ENCODE measurements at regions not wholly inside any gene's neighbourhood (a gene's known extent, or its start where the extent isn't known, plus 50 kb on each side); places are given as distances from the start of the nearest gene placed in this dataset.

DNA sequence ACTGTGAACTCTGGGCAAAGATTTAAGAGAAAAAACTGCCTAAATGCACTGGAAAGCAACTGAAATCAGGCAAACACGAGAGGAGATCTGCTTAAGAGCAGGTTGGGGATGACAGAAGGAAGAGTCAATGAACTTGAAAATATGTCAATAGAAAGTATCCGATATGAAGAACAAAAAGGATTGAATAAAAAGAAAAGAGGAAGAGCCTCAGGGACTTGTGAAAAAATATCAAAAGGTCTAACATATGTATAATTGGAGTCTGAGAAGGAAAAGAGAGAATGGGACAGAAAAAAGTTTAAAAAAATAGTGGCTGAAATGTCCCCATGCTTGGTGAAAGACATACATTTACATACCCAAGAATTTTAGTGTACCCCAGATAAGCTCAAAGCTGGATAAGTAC, 195.5 kb downstream of the COPRS start:
- Mint-ChIP-seq H3K4me3 (no peak overlapping the region), H3K27ac (no peak overlapping the region), H3K4me1 (no peaks in the 10 kb centered on the region), H3K9me3 (ENCODE audit: insufficient read depth) (peaks cover 12% of the 10 kb centered on the region), H3K27me3 (peaks cover 20% of the 10 kb centered on the region)
- 55% methylated on average over 1 of the region's 2 CpGs for WGBS (ENCODE audit: insufficient coverage)
- intact Hi-C loops (cut with micrococcal nuclease) = no loop called here
- Histone ChIP-seq H3K9ac (ENCODE audit: low read length) (no peak overlapping the region), H3K79me2 (ENCODE audit: control insufficient read depth, insufficient read depth, low read length) (no peaks in the 10 kb centered on the region), H3K27me3 (replicated peaks in 1 of 4; ENCODE audit: control extremely low read depth in 1 of 4, control insufficient read depth in 3 of 4, insufficient read depth in 4 of 4, low read length in 3 of 4) (peaks cover 0 to 10% (median 1%) of the 10 kb centered on the region in 4 experiments), H3K4me1 (ENCODE audit: control insufficient read depth in 2 of 2, insufficient read depth in 2 of 2, low read length in 2 of 2) (no peaks in the 10 kb centered on the region), H3K4me2 (replicated peaks; ENCODE audit: low read depth, low read length, poor library complexity, severe bottlenecking) (no peak overlapping the region), H3K27ac (ENCODE audit: low read length in 2 of 2) (no peak overlapping the region), H4K20me1 (ENCODE audit: control insufficient read depth, insufficient read depth, low read length, poor library complexity, severe bottlenecking) (no peaks in the 10 kb centered on the region), H2AFZ (ENCODE audit: insufficient read depth, low read depth, low read length, poor library complexity, severe bottlenecking) (no peak overlapping the region), H3K36me3 (replicated peaks in 1 of 2; ENCODE audit: control extremely low read depth in 1 of 2, control insufficient read depth in 1 of 2, extremely low read depth in 1 of 2, insufficient read depth in 2 of 2, low read length in 1 of 2) (no peaks in the 10 kb centered on the region), H3K4me3 (ENCODE audit: control extremely low read depth in 1 of 5, extremely low read depth in 1 of 5, insufficient read depth in 1 of 5, low read depth in 2 of 5, low read length in 4 of 5) (no peak overlapping the region), H3K9me3 (ENCODE audit: control extremely low read depth in 1 of 3, control insufficient read depth in 2 of 3, insufficient read depth in 1 of 3, low read length in 2 of 3) (peaks cover 1 to 22% (median 22%) of the 10 kb centered on the region in 3 donors)
- ATAC-seq (ENCODE audit: low read depth) (no peak), DNase-seq (no peak)
- TF ChIP-seq, protein P1, sequence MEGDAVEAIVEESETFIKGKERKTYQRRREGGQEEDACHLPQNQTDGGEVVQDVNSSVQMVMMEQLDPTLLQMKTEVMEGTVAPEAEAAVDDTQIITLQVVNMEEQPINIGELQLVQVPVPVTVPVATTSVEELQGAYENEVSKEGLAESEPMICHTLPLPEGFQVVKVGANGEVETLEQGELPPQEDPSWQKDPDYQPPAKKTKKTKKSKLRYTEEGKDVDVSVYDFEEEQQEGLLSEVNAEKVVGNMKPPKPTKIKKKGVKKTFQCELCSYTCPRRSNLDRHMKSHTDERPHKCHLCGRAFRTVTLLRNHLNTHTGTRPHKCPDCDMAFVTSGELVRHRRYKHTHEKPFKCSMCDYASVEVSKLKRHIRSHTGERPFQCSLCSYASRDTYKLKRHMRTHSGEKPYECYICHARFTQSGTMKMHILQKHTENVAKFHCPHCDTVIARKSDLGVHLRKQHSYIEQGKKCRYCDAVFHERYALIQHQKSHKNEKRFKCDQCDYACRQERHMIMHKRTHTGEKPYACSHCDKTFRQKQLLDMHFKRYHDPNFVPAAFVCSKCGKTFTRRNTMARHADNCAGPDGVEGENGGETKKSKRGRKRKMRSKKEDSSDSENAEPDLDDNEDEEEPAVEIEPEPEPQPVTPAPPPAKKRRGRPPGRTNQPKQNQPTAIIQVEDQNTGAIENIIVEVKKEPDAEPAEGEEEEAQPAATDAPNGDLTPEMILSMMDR (IDR thresholded peaks at IDR 0.05) = no peak
- no peak for TF ChIP-seq EZH2 (IDR thresholded peaks at IDR 0.05; ENCODE audit: borderline replicate concordance, insufficient read depth, low read depth, low read length, poor library complexity, severe bottlenecking)
- CTCF ChIA-PET = no interaction called here
- POLR2A ChIA-PET = no interaction called here

DNA sequence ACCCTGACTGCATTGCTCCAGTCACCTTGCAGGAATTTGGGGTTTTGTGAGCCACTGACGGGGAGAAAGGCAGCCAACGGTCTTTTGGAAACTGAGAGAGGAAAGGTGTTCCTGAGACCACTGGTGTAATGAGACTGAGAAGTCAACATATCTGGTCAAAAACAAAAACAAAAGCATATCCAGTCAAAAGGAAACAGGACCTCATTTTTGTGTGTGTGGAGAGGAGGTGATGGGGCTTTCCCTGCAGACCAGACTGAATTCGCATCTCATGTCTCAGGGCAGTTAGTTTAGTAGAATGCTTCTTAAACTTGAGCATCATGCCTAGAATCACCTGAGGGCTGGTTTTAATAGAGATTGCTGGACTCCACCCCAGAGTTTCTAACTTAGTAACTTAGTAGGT, 198.4 kb downstream of the COPRS start:
- H3K27ac Mint-ChIP-seq = no peak overlapping the region
- no peak for ATAC-seq (ENCODE audit: low read depth)
- POLR2A ChIA-PET = no interaction called here

More for the DNA sequence above, 198.4 kb downstream of the COPRS start:
- Histone ChIP-seq H3K9ac (ENCODE audit: low read length) (no peak overlapping the region), H3K79me2 (ENCODE audit: control insufficient read depth, insufficient read depth, low read length) (no peaks in the 10 kb centered on the region), H3K4me1 (ENCODE audit: control insufficient read depth in 2 of 2, insufficient read depth in 2 of 2, low read length in 2 of 2) (no peaks in the 10 kb centered on the region), H3K4me2 (replicated peaks; ENCODE audit: low read depth, low read length, poor library complexity, severe bottlenecking) (no peak overlapping the region), H3K9me3 (ENCODE audit: control extremely low read depth in 1 of 3, control insufficient read depth in 2 of 3, insufficient read depth in 1 of 3, low read length in 2 of 3) (peaks cover 1 to 22% (median 22%) of the 10 kb centered on the region in 3 donors), H3K36me3 (replicated peaks in 1 of 2; ENCODE audit: control extremely low read depth in 1 of 2, control insufficient read depth in 1 of 2, extremely low read depth in 1 of 2, insufficient read depth in 2 of 2, low read length in 1 of 2) (no peaks in the 10 kb centered on the region), H3K27me3 (replicated peaks in 1 of 4; ENCODE audit: control extremely low read depth in 1 of 4, control insufficient read depth in 3 of 4, insufficient read depth in 4 of 4, low read length in 3 of 4) (peaks cover 0 to 11% (median 1%) of the 10 kb centered on the region in 4 experiments), H3K27ac (ENCODE audit: low read length in 2 of 2) (no peak overlapping the region), H3K4me3 (ENCODE audit: control extremely low read depth in 1 of 5, extremely low read depth in 1 of 5, insufficient read depth in 1 of 5, low read depth in 2 of 5, low read length in 4 of 5) (no peak overlapping the region), H2AFZ (ENCODE audit: insufficient read depth, low read depth, low read length, poor library complexity, severe bottlenecking) (no peak overlapping the region), H4K20me1 (ENCODE audit: control insufficient read depth, insufficient read depth, low read length, poor library complexity, severe bottlenecking) (no peaks in the 10 kb centered on the region)
- Mint-ChIP-seq H3K4me1 (no peaks in the 10 kb centered on the region), H3K27me3 (peaks cover 25% of the 10 kb centered on the region), H3K9me3 (ENCODE audit: insufficient read depth) (peaks cover 12% of the 10 kb centered on the region), H3K4me3 (no peak overlapping the region)
- intact Hi-C loops (cut with micrococcal nuclease) = no loop called here
- no peak for DNase-seq
- CTCF ChIA-PET = no interaction called here
- TF ChIP-seq EZH2 (IDR thresholded peaks at IDR 0.05; ENCODE audit: borderline replicate concordance, insufficient read depth, low read depth, low read length, poor library complexity, severe bottlenecking) = no peak
- TF ChIP-seq, protein P1 (IDR thresholded peaks at IDR 0.05) = no peak
- WGBS (ENCODE audit: insufficient coverage) = no CpG with 5 or more reads among the region's 3 CpGs
